ENCODE measurements at regions not wholly inside any gene's neighbourhood (a gene's known extent, or its start where the extent isn't known, plus 50 kb on each side); places are given as distances from the start of the nearest gene placed in this dataset.

DNA sequence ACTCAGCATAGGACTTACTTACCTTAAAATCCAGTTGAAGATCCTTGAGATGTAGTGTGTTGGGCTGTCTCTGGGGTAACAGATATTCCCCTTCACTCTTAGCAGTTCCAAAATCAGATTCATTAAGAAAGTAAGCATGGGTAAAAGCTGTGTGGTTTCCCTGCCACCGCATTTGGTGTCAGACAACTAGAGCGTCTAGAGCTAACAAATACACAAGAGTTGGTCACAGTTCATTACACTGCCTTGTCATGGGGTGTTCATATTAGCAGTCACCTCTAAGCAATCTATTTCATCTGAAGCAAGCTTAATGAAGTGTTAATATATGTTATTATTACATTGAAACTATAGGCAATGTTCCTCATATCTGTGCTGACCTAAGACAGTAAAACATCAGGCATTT lies 342.8 kb downstream of the PPARGC1A start:
- TF ChIP-seq POLR2AphosphoS5 (IDR thresholded peaks at IDR 0.05; ENCODE audit: low read depth, low read length) = no peak
- no peak for TF ChIP-seq CTCF (IDR thresholded peaks at IDR 0.05)
